ENCODE measurements at regions not wholly inside any gene's neighbourhood (a gene's known extent, or its start where the extent isn't known, plus 50 kb on each side); places are given as distances from the start of the nearest gene placed in this dataset.

GRCh38 chr13:34654647-34655046 lies 287.4 kb upstream of the NBEA start:
- DNase-seq: no peak

GRCh38 chr13:34655554-34655953 lies 286.5 kb upstream of the NBEA start:
- no peak for DNase-seq

- no peak for DNase-seq
These were observed 284.4 kb upstream of the NBEA start for GRCh38 chr13:34657716-34658115.

GRCh38 chr13:34667286-34668218 lies 274.5 kb upstream of the NBEA start:
- DNase-seq: no peak

- DNase-seq: no peak
These were observed 270.9 kb upstream of the NBEA start for GRCh38 chr13:34671137-34671536.

GRCh38 chr13:34672631-34673030 lies 269.4 kb upstream of the NBEA start:
- DNase-seq: no peak

- no peak for DNase-seq
These were observed 266.4 kb upstream of the NBEA start for GRCh38 chr13:34675626-34676025.

GRCh38 chr13:34678154-34678553 lies 263.9 kb upstream of the NBEA start:
- no peak for DNase-seq

GRCh38 chr13:34681405-34681955 lies 260.6 kb upstream of the NBEA start:
- DNase-seq: no peak

- no peak for DNase-seq
These were observed 247.0 kb upstream of the NBEA start for GRCh38 chr13:34695063-34695462.

GRCh38 chr13:34696296-34696695 lies 245.8 kb upstream of the NBEA start:
- DNase-seq: no peak

GRCh38 chr13:34696741-34697140 lies 245.3 kb upstream of the NBEA start:
- DNase-seq: no peak

GRCh38 chr13:34698945-34699344 lies 243.1 kb upstream of the NBEA start:
- no peak for DNase-seq

- no peak for DNase-seq
These were observed 241.9 kb upstream of the NBEA start for GRCh38 chr13:34700155-34700554.

GRCh38 chr13:34701919-34702318 lies 240.2 kb upstream of the NBEA start:
- DNase-seq: no peak

- no peak for DNase-seq
These were observed 233.3 kb upstream of the NBEA start for GRCh38 chr13:34708566-34709313.

- no peak for DNase-seq
These were observed 222.8 kb upstream of the NBEA start for GRCh38 chr13:34719060-34719875.

- no peak for DNase-seq
These were observed 221.5 kb upstream of the NBEA start for GRCh38 chr13:34720618-34721017.

- no peak for DNase-seq
These were observed 220.2 kb upstream of the NBEA start for GRCh38 chr13:34721631-34722595.

- no peak for DNase-seq
These were observed 219.1 kb upstream of the NBEA start for GRCh38 chr13:34722922-34723321.

- no peak for DNase-seq
These were observed 211.1 kb upstream of the NBEA start for GRCh38 chr13:34730961-34731360.

GRCh38 chr13:34731486-34731885 lies 210.6 kb upstream of the NBEA start:
- no peak for DNase-seq
